NCI-H146 treated with DMSO at 0.1 percent for 48 hours (cell line): ENCODE measurements at regions not wholly inside any gene's neighbourhood (a gene's known extent, or its start where the extent isn't known, plus 50 kb on each side); places are given as distances from the start of the nearest gene placed in this dataset.
"Not testable (repeated sequence)": the region's sequence is repeated elsewhere in the genome, so short reads cannot be mapped to it uniquely, and the experiment has no call there.

Experiments used
- DNase-seq: peaks from one replicate; lab custom pipeline; 2025; ENCODE audit not compliant: unreplicated experiment; lab: John Stamatoyannopoulos, UW

DNA sequence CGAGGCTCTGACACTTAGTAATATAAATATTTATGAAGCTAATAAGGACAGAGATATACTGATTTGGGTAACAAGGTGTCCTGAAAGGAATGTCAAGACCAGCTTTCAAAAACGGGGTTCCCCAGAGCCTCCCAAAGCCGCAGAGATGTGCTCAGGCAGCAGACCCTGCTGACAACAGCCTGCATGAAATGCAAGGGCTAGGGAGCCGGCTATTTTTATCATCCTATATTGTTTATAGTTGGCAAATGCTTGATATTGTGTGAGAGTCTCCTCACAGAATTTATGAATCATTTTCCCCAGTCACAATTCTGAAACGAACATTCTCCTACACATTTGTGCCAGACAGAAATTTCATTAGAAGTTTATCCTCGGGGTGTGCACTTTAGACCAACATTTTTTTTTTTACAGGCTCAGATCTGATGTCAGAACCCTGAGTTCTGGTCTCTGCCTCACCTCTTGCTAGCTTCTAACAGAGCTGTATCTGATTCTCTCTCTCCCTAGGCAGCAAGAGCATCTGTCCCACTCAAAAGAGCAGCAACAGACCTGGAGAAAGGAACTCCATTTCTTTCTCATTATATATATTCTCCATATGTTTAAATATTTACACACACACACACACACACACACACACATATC is 302.3 kb upstream of the PLD5 start:
- no peak for DNase-seq

GRCh38 chr1:242824435-242824834 is 299.9 kb upstream of the PLD5 start:
- no peak for DNase-seq

GRCh38 chr1:242813490-242814091 is 289.1 kb upstream of the PLD5 start:
- no peak for DNase-seq

GRCh38 chr1:242811092-242811840 is 286.8 kb upstream of the PLD5 start:
- DNase-seq: no peak

GRCh38 chr1:242806324-242806723 is 281.8 kb upstream of the PLD5 start:
- no peak for DNase-seq

DNA sequence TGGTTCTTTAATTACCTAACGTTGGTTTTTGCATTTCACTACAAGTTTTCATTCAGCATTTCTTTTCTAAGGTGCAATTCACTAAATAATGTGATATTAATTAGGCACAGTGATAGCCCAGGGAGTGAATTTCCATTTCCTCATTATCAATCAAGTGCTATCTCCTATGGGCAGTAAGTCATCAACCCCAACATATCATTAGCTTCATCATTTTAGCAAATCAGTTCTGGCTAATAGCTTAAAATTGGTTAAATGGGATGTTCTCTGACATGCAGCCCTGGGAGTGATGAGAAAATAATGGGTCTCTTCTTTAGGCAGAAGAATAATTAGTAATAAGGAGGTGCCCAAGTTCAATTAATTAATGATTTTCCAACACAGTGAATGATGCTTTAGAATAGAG is 280.9 kb upstream of the PLD5 start:
- DNase-seq: not testable (repeated sequence)

GRCh38 chr1:242802973-242803372 is 278.5 kb upstream of the PLD5 start:
- DNase-seq: no peak

- DNase-seq: no peak
Measured at GRCh38 chr1:242800521-242800920, 276.0 kb upstream of the PLD5 start.

DNA sequence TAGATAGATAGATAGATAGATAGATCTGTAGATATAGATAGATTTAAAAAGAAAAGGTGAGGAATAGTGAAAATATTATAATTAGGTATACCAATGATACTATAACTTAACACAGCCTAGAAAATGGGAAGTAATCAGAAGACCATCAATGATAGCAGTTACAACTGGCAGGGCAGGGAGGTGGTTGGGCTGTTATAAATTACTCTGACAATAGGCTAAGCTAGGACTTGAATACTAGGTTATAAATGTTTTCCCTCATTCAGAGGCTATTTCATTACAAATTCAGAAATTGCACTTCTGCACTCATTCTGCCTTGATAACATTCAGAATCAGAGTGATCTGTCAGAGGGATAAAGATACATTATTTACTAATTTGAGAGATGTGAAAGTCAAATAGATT is 273.4 kb upstream of the PLD5 start:
- DNase-seq: no peak

DNA sequence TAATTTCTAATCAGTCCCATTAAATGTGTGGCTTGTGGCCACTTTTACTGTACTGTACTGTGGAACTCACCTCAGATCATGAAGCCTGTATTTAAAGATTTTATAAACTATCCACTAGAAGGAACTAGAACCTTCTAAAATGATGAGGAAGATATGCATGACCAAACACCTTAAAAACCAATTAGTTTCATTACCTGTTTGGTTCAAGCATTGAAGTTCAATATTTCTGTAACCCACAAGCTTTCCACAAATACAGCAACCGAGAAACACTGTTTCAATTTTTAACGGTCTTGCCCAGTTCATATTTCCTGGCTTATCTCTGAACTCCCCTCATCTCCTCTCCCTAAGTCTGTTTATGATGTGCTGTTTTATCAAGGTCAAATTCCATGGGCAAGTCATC is 264.3 kb upstream of the PLD5 start:
- no peak for DNase-seq

DNA sequence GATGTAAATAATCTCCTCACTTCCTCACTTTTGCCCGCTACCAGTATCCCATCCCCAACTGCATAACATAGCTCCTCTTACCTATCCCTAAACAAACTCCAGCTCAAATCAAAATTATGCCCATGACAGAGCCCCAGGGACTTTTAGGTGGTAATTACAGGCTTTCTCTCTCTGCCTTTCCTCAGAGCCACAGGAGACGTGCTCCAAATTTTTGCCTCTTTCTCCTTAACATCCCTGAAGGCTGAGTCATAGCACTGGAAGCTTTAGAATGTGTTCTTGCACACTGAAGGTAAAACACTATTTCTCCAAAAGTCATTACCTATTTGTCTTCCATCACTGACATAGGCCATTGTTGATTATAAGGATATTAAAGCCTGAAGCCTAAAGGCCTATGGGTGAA is 263.5 kb upstream of the PLD5 start:
- DNase-seq: no peak

GRCh38 chr1:242784807-242785206 is 260.3 kb upstream of the PLD5 start:
- DNase-seq: peak; percentile 81

DNA sequence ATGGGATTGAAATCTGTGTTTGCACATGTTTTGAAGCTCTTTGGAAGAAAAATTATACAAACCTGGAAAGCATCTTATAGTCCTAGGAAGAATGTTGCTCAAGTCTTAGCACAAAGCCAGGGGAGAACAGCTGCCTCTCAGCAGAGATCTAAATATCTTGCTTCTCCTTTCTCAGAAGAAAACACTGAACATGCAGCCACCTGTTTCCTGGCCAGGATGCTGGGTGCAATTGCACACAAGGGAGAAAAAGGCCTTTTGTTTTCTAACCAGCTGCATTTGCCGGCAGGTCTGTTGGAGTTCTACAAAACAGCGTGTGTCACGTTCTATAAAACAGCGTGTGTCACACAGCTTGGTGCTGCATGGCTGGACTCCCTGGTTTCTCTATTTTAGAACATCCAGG is 259.6 kb upstream of the PLD5 start:
- DNase-seq: peak; percentile 93

DNA sequence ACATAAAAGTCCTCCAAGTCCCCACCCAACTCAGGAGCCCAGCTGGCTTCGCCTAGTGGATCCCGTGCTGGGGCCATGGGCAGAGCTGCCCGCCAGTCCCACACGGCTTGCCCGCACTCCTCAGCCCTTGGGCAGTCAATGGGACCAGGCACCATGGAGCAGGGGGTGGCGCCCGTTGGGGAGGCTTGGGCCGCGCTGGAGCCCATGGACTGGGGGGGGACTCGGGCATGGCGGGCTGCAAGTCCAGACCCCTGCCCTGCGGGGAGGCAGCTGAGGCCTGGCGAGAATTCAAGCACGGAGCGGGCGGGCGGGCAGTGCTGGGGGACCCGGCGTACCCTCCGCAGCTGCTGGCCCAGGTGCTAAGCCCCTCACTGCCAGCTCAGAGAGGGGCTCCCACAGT is 249.8 kb upstream of the PLD5 start:
- DNase-seq: no peak

- DNase-seq: no peak
Measured at GRCh38 chr1:242770366-242770765, 245.9 kb upstream of the PLD5 start.

DNA sequence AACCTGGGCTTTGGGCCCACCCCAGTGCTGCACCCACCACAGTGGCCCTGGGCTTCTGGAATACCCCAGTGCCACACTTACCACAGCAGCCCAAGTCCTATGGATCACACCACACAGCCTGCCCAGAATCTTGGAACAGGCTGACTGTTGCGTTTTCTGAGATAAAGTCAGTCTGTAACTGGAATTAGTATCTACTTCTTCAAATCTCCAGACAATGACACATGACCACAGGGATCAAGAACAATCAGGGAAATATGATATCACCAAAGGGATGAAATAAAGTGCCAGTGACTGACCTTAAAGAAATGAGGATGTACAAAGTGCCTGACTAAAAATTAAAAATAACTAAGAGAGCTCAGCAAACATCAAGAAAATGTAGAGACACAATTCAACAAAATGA is 239.7 kb upstream of the PLD5 start:
- no peak for DNase-seq

GRCh38 chr1:242761556-242761955 is 237.1 kb upstream of the PLD5 start:
- DNase-seq: no peak

- DNase-seq: no peak
Measured at GRCh38 chr1:242754926-242755325, 230.4 kb upstream of the PLD5 start.

GRCh38 chr1:242754125-242754524 is 229.6 kb upstream of the PLD5 start:
- no peak for DNase-seq

DNA sequence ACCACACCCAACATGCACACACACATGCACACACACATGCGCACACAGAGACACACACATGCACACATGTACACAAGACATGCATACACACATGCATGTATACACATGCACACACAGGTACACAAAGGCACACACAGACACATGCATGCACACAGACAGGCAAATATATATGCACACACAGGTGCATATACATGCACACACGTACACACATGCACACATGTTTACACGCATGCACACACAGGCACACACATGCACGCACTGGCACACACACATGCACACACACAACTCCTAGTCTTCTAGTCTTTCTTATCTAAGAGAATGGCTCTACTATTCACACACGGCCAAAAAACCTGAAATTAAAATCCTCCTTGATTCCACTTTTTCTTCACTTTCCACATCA is 222.7 kb upstream of the PLD5 start:
- DNase-seq: no peak

DNA sequence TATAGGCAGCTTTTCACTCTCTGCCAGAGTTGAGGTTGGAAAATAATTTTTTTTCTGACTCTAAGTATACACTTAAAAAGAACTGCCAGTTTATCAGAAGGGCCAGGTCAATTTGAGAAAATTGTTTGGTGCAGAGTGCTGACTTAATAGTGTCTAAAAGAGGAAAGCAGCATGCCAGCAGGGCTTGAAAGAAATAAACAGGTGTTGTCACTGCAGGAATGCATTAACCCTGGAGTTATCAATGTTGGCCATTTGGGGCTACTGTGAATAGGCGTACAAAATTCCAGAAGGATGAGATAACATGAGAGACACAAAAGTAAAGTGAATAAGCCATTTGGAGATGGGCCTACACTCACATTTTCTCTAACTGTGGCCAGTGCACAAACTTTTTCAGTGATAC is 220.6 kb upstream of the PLD5 start:
- no peak for DNase-seq

GRCh38 chr1:242743983-242744780 is 219.7 kb upstream of the PLD5 start:
- no peak for DNase-seq
